ENCODE measurements at regions not wholly inside any gene's neighbourhood (a gene's known extent, or its start where the extent isn't known, plus 50 kb on each side); places are given as distances from the start of the nearest gene placed in this dataset.

GRCh38 chr18:64807560-64807959, 658.7 kb upstream of the LINC00305 start:
- no peak for DNase-seq (ENCODE audit: extremely low spot score in 2 of 2)
- Histone ChIP-seq H3K27ac (no peak overlapping the region), H3K36me3 (no peaks in the 10 kb centered on the region), H3K9me3 (no peaks in the 10 kb centered on the region), H3K4me3 (no peak overlapping the region), H3K4me1 (no peaks in the 10 kb centered on the region), H3K27me3 (no peaks in the 10 kb centered on the region)
- no peak for TF ChIP-seq CTCF (IDR thresholded peaks at IDR 0.05)
- no peak for TF ChIP-seq POLR2A (IDR thresholded peaks at IDR 0.05)
- TF ChIP-seq POLR2AphosphoS5 (IDR thresholded peaks at IDR 0.05; ENCODE audit: insufficient read depth in 1 of 2, low read depth in 1 of 2) = no peak
- intact Hi-C loops (cut with DNase I) = no loop called here

GRCh38 chr18:64806691-64807090, 657.8 kb upstream of the LINC00305 start:
- no peaks in the 10 kb centered on the region for H3K4me1 ChIP-seq
- H3K27me3 ChIP-seq = no peaks in the 10 kb centered on the region
- DNase-seq (ENCODE audit: extremely low spot score in 2 of 2) = no peak
- no peak for TF ChIP-seq POLR2AphosphoS5 (IDR thresholded peaks at IDR 0.05; ENCODE audit: insufficient read depth in 1 of 2, low read depth in 1 of 2)
- no peak for TF ChIP-seq CTCF (IDR thresholded peaks at IDR 0.05)
- no peak for TF ChIP-seq POLR2A (IDR thresholded peaks at IDR 0.05)
- no peaks in the 10 kb centered on the region for H3K9me3 ChIP-seq
- no peaks in the 10 kb centered on the region for H3K36me3 ChIP-seq
- H3K4me3 ChIP-seq = no peak overlapping the region
- intact Hi-C loops (cut with DNase I) = no loop called here
- no peak overlapping the region for H3K27ac ChIP-seq

GRCh38 chr18:64806232-64806631, 657.3 kb upstream of the LINC00305 start:
- no peak overlapping the region for H3K4me3 ChIP-seq

GRCh38 chr18:64803471-64803870, 654.6 kb upstream of the LINC00305 start:
- TF ChIP-seq CTCF (IDR thresholded peaks at IDR 0.05) (no peak), POLR2AphosphoS5 (IDR thresholded peaks at IDR 0.05; ENCODE audit: insufficient read depth in 1 of 2, low read depth in 1 of 2) (no peak), POLR2A (IDR thresholded peaks at IDR 0.05) (no peak)
- Histone ChIP-seq H3K27ac (no peak overlapping the region), H3K9me3 (no peaks in the 10 kb centered on the region), H3K4me1 (no peaks in the 10 kb centered on the region), H3K36me3 (no peaks in the 10 kb centered on the region), H3K27me3 (no peaks in the 10 kb centered on the region), H3K4me3 (no peak overlapping the region)
- intact Hi-C loops (cut with DNase I) = no loop called here
- DNase-seq (ENCODE audit: extremely low spot score in 2 of 2) = no peak

More at GRCh38 chr18:64806232-64806631, 657.3 kb upstream of the LINC00305 start:
- intact Hi-C loops (cut with DNase I) = no loop called here
- TF ChIP-seq POLR2A (IDR thresholded peaks at IDR 0.05) (no peak), POLR2AphosphoS5 (IDR thresholded peaks at IDR 0.05; ENCODE audit: insufficient read depth in 1 of 2, low read depth in 1 of 2) (no peak), CTCF (IDR thresholded peaks at IDR 0.05) (no peak)
- Histone ChIP-seq H3K27me3 (no peaks in the 10 kb centered on the region), H3K27ac (no peak overlapping the region), H3K9me3 (no peaks in the 10 kb centered on the region), H3K36me3 (no peaks in the 10 kb centered on the region), H3K4me1 (no peaks in the 10 kb centered on the region)
- no peak for DNase-seq (ENCODE audit: extremely low spot score in 2 of 2)

GRCh38 chr18:64800151-64800550, 651.3 kb upstream of the LINC00305 start:
- intact Hi-C loops (cut with DNase I) = no loop called here
- no peaks in the 10 kb centered on the region for H3K9me3 ChIP-seq
- no peaks in the 10 kb centered on the region for H3K27me3 ChIP-seq
- H3K4me1 ChIP-seq = no peaks in the 10 kb centered on the region
- no peaks in the 10 kb centered on the region for H3K36me3 ChIP-seq
- DNase-seq (ENCODE audit: extremely low spot score in 2 of 2) = no peak
- no peak overlapping the region for H3K4me3 ChIP-seq
- no peak for TF ChIP-seq POLR2AphosphoS5 (IDR thresholded peaks at IDR 0.05; ENCODE audit: insufficient read depth in 1 of 2, low read depth in 1 of 2)
- no peak for TF ChIP-seq CTCF (IDR thresholded peaks at IDR 0.05)
- TF ChIP-seq POLR2A (IDR thresholded peaks at IDR 0.05) = no peak
- no peak overlapping the region for H3K27ac ChIP-seq
